Left colon (tissue), 2 donors: ENCODE measurements at regions not wholly inside any gene's neighbourhood (a gene's known extent, or its start where the extent isn't known, plus 50 kb on each side); places are given as distances from the start of the nearest gene placed in this dataset.

Experiments used
- ATAC-seq: fragments of 200-7000 bp; cut with Tn5 transposase; one replicate; pipeline ENCODE4 v1.9.1; 2020; ENCODE audit warnings: mild to moderate bottlenecking, moderate library complexity
- DNase-seq, 2 donors: peaks; one replicate each; pipeline ENCODE4 v3.0.0-alpha.2; 2020
- intact Hi-C, 2 donors: fragments of 100-400 bp; cut with DNase I in 1 of 2; cut with micrococcal nuclease in 1 of 2; formaldehyde crosslinking; loops; one replicate each; pipeline versions ENCODE4 v1.11.2 to v1.14.0; 2022; cut with DNase I, micrococcal nuclease
- donor health status: DM: no; HTN: no; CAD: no.
- donor health status: DM: yes; HTN: yes; CAD: no.

GRCh38 chr1:68339505-68339904 lies 107.2 kb upstream of the WLS start:
- ATAC-seq (no peak), DNase-seq (no peak)
- intact Hi-C loops, result no loop called here

- ATAC-seq (no peak), DNase-seq (no peak)
- intact Hi-C loops, result no loop called here
Observed at GRCh38 chr1:68338081-68338480, 105.8 kb upstream of the WLS start.

- no peak for DNase-seq
- no peak for ATAC-seq
- intact Hi-C loops, result no loop called here
Observed at GRCh38 chr1:68332041-68332440, 99.7 kb upstream of the WLS start.

- no peak for DNase-seq
- intact Hi-C loops, result no loop called here
- no peak for ATAC-seq
Observed at GRCh38 chr1:68331117-68331865, 99.0 kb upstream of the WLS start.

- no peak for ATAC-seq
- intact Hi-C loops, result no loop called here
- no peak for DNase-seq
Observed at GRCh38 chr1:68330391-68330790, 98.1 kb upstream of the WLS start.

GRCh38 chr1:68329096-68329835 lies 96.9 kb upstream of the WLS start:
- DNase-seq, result no peak
- no peak for ATAC-seq
- intact Hi-C loops, result no loop called here

GRCh38 chr1:68328490-68328889 lies 96.2 kb upstream of the WLS start:
- DNase-seq (no peak), ATAC-seq (no peak)
- intact Hi-C loops, result no loop called here

- ATAC-seq (no peak), DNase-seq (no peak)
- intact Hi-C loops, result no loop called here
Observed at GRCh38 chr1:68327414-68327813, 95.1 kb upstream of the WLS start.

- DNase-seq (no peak), ATAC-seq (no peak)
- intact Hi-C loops, result no loop called here
Observed at GRCh38 chr1:68326481-68326880, 94.2 kb upstream of the WLS start.

GRCh38 chr1:68324316-68324715 lies 92.0 kb upstream of the WLS start:
- ATAC-seq (no peak), DNase-seq (no peak)
- intact Hi-C loops, result loop anchor here in 1 of 2 donors (5.0 kb wide), 2 partner anchors 92 to 202 kb away; partner anchors contain the start of gene WLS

- peak in 1 of 2 donors; percentile 28 for DNase-seq
- no peak for ATAC-seq
- intact Hi-C loops, result loop anchor here in 1 of 2 donors (5.0 kb wide), 2 partner anchors 91 to 201 kb away; partner anchors contain the start of gene WLS
Observed at GRCh38 chr1:68322837-68323687, 90.7 kb upstream of the WLS start.

- ATAC-seq (no peak), DNase-seq (no peak)
- intact Hi-C loops, result loop anchor here in 1 of 2 donors (5.0 kb wide), 2 partner anchors 90 to 200 kb away; partner anchors contain the start of gene WLS
Observed at GRCh38 chr1:68322096-68322495, 89.8 kb upstream of the WLS start.

GRCh38 chr1:68321084-68321685 lies 88.9 kb upstream of the WLS start:
- ATAC-seq (peak; percentile 100), DNase-seq (peak; percentile 70 to 83)
- intact Hi-C loops, result loop anchor here in 1 of 2 donors (5.0 kb wide), 2 partner anchors 89 to 199 kb away; partner anchors contain the start of gene WLS

GRCh38 chr1:68320349-68320748 lies 88.0 kb upstream of the WLS start:
- DNase-seq, result no peak
- intact Hi-C loops, result loop anchor here in 1 of 2 donors (5.0 kb wide), 2 partner anchors 88 to 198 kb away; partner anchors contain the start of gene WLS
- ATAC-seq, result no peak

- intact Hi-C loops, result loop anchor here in 1 of 2 donors (5.0 kb wide), 2 partner anchors 88 to 198 kb away; partner anchors contain the start of gene WLS
- DNase-seq (no peak), ATAC-seq (no peak)
Observed at GRCh38 chr1:68319907-68320306, 87.6 kb upstream of the WLS start.

- DNase-seq (no peak), ATAC-seq (no peak)
- intact Hi-C loops, result no loop called here
Observed at GRCh38 chr1:68317543-68317942, 85.2 kb upstream of the WLS start.

- ATAC-seq, result no peak
Observed at GRCh38 chr1:68314151-68314780, 81.9 kb upstream of the WLS start.

GRCh38 chr1:68313735-68314134 lies 81.4 kb upstream of the WLS start:
- intact Hi-C loops, result no loop called here
- no peak for DNase-seq
- ATAC-seq, result no peak

More at GRCh38 chr1:68314151-68314780, 81.9 kb upstream of the WLS start:
- no peak for DNase-seq
- intact Hi-C loops, result no loop called here
